SH-SY5Y (cell line): ENCODE measurements at regions not wholly inside any gene's neighbourhood (a gene's known extent, or its start where the extent isn't known, plus 50 kb on each side); places are given as distances from the start of the nearest gene placed in this dataset.

Experiments used
- GATA2 ChIP-seq: IDR thresholded peaks from 2 replicates; pipeline ENCODE4 v1.6.1; 2011; ENCODE audit warnings: mild to moderate bottlenecking, low read depth, low read length
- GATA3 ChIP-seq: IDR thresholded peaks from 2 replicates; pipeline ENCODE4 v1.6.1; 2011; ENCODE audit warnings: low read depth, mild to moderate bottlenecking, low read length, moderate library complexity

DNA sequence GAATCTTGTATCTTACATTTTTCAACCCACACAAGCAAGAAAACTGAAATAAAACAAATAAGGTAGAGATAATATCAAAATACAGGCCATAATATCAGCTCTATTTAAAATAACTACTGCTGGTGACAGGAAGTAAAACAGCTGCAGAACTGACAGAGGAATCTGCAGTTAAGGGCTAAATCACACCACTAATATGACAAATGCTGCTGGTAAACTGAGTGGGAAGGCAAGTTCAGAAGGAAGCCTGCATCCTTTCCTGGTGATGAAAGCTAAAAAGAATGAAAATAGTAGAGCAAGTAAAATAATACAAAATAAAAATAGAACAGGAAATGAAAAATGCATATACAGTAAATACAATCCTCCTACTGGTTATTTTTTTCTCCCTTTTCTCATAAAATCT is 1293.7 kb upstream of the C9orf72 start:
- TF ChIP-seq GATA2 (no peak), GATA3 (no peak)
